ENCODE measurements at regions not wholly inside any gene's neighbourhood (a gene's known extent, or its start where the extent isn't known, plus 50 kb on each side); places are given as distances from the start of the nearest gene placed in this dataset.

DNA sequence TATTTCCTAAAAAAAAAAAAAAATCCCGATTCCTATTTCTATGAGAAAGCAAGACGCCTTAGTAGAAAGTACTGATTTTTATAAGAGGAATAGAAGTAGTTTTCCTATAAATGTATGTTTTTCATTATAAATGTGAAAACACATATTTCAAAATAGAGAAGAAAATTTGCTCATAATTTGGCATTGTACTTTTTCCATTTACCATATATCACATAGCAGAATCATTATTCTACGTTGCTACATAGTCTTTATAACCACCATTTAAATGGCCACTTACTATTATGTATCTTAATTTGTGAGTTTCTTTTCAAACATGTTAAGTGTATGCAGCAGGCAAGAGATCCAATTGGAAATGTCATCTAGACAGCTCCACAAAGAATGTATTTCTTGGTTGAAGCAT is 99.0 kb downstream of the CCDC34 start:
- no peaks in the 10 kb centered on the region for H3K4me1 ChIP-seq (ENCODE audit: control insufficient read depth, insufficient read depth, low read length)
- H3K27ac ChIP-seq (ENCODE audit: low read length) = no peak overlapping the region
- H3K27me3 ChIP-seq (ENCODE audit: control insufficient read depth in 1 of 2, insufficient read depth in 2 of 2, low read length in 2 of 2) = no peaks in the 10 kb centered on the region
- H3K4me3 ChIP-seq (ENCODE audit: low read length in 2 of 2) = no peak overlapping the region
- H3K9ac ChIP-seq (ENCODE audit: low read length in 2 of 2) = no peak overlapping the region
- no peaks in the 10 kb centered on the region for H3K9me3 ChIP-seq (ENCODE audit: control insufficient read depth in 2 of 2, low read length in 2 of 2)
- H3K36me3 ChIP-seq (ENCODE audit: control insufficient read depth in 2 of 2, insufficient read depth in 2 of 2, low read length in 2 of 2) = no peaks in the 10 kb centered on the region

DNA sequence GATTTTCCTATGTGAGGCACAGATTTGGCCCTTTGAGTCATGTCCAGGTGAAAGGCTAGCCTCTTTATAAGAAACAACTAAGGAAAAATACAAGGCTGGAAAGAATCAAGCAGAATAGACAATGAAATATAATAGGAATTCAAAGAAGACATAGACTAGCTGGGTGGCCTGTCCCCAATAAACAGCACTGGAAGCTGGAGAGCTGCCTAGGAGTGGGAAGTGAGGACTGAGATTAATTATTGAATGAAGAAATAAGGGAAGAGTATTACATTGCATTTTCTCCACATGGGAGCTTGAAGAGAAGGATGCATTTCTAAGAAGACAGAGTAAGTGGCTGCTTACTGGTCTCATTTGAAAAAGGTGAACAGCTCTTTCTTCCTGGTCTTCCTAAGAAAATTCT is 100.0 kb downstream of the CCDC34 start:
- H3K27me3 ChIP-seq (ENCODE audit: control insufficient read depth in 1 of 2, insufficient read depth in 2 of 2, low read length in 2 of 2) = no peaks in the 10 kb centered on the region
- no peaks in the 10 kb centered on the region for H3K9me3 ChIP-seq (ENCODE audit: control insufficient read depth in 2 of 2, low read length in 2 of 2)
- no peaks in the 10 kb centered on the region for H3K36me3 ChIP-seq (ENCODE audit: control insufficient read depth in 2 of 2, insufficient read depth in 2 of 2, low read length in 2 of 2)
- H3K4me3 ChIP-seq (ENCODE audit: low read length in 2 of 2) = no peak overlapping the region
- no peak overlapping the region for H3K9ac ChIP-seq (ENCODE audit: low read length in 2 of 2)
- H3K27ac ChIP-seq (ENCODE audit: low read length) = no peak overlapping the region
- H3K4me1 ChIP-seq (ENCODE audit: control insufficient read depth, insufficient read depth, low read length) = no peaks in the 10 kb centered on the region

DNA sequence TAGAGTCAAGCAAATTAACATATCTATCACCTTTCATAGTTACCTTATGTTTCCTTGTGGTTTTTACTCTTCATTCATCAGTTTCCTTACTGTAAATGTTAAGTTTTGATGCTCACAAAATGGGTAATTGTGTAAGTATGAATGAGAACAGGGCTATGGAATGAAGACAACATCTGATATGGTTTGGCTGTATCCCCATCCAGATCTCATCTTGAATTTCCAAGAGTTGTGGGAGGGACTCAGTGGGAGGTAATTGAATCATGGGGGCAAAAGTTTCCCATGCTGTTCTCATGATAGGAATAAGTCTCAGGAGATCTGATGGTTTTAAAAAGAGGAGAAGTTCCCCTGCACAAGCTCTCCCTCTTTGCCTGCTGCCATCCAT is 107.6 kb downstream of the CCDC34 start:
- H3K4me1 ChIP-seq (ENCODE audit: control insufficient read depth, insufficient read depth, low read length) = no peaks in the 10 kb centered on the region
- no peaks in the 10 kb centered on the region for H3K9me3 ChIP-seq (ENCODE audit: control insufficient read depth in 2 of 2, low read length in 2 of 2)
- H3K27me3 ChIP-seq (ENCODE audit: control insufficient read depth in 1 of 2, insufficient read depth in 2 of 2, low read length in 2 of 2) = no peaks in the 10 kb centered on the region
- no peaks in the 10 kb centered on the region for H3K36me3 ChIP-seq (ENCODE audit: control insufficient read depth in 2 of 2, insufficient read depth in 2 of 2, low read length in 2 of 2)
- no peak overlapping the region for H3K4me3 ChIP-seq (ENCODE audit: low read length in 2 of 2)
- no peak overlapping the region for H3K9ac ChIP-seq (ENCODE audit: low read length in 2 of 2)
- H3K27ac ChIP-seq (ENCODE audit: low read length) = no peak overlapping the region

DNA sequence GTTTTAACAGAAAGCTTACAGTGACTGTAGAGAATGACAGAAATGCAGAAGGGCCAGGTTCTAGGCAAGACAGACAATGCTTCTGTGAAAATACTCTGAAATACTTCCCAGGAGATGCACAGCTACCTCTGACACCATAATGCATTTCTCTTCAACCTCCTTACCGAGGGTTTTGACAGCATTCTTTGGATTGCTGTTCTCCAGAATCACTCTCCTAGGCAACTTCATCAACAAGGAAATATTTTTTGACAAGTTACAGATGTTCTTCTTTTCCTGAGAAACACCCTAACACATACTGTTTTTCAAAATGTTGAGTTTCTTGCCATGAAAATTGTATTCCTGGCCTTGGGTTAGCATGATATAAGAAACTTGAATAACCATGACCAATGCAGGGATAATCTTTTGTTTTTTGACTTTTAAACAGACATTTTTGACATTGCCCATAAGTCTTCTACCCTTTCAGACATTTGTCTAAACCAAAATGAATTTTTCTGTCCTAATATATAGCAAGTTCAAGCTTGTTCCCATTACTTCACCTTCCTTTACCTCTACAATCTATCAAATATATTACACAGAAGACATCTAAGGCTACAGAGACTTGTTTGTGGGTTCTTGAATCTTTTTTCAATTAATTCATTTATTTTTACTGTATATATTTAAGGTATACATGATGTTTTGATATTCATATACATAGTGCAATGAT is 108.1 kb downstream of the CCDC34 start:
- Histone ChIP-seq H3K9ac (ENCODE audit: low read length in 2 of 2) (no peak overlapping the region), H3K27me3 (ENCODE audit: control insufficient read depth in 1 of 2, insufficient read depth in 2 of 2, low read length in 2 of 2) (no peaks in the 10 kb centered on the region), H3K27ac (ENCODE audit: low read length) (no peak overlapping the region), H3K4me3 (ENCODE audit: low read length in 2 of 2) (no peak overlapping the region), H3K4me1 (ENCODE audit: control insufficient read depth, insufficient read depth, low read length) (no peaks in the 10 kb centered on the region), H3K9me3 (ENCODE audit: control insufficient read depth in 2 of 2, low read length in 2 of 2) (no peaks in the 10 kb centered on the region), H3K36me3 (ENCODE audit: control insufficient read depth in 2 of 2, insufficient read depth in 2 of 2, low read length in 2 of 2) (no peaks in the 10 kb centered on the region)

DNA sequence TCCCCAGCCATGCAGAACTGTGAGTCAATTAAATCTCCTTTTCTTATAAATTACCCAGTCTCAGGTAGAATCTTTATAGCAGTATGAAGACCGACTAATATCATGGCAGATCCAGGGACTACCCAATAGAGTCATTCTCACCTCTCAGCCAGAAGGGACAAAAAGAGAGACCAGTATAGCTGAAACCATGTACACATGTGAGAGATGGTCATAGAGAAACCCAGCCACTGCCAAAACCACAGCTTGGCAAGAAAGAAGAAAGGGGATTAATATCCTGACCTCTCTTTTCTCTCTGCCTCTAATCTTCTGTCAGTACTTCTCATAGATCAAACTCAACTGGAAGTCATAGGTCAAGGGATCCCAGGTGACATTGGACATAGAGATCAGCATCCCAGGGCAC is 109.8 kb downstream of the CCDC34 start:
- Histone ChIP-seq H3K36me3 (ENCODE audit: control insufficient read depth in 2 of 2, insufficient read depth in 2 of 2, low read length in 2 of 2) (no peaks in the 10 kb centered on the region), H3K9ac (ENCODE audit: low read length in 2 of 2) (no peak overlapping the region), H3K4me3 (ENCODE audit: low read length in 2 of 2) (no peak overlapping the region), H3K4me1 (ENCODE audit: control insufficient read depth, insufficient read depth, low read length) (no peaks in the 10 kb centered on the region), H3K27me3 (ENCODE audit: control insufficient read depth in 1 of 2, insufficient read depth in 2 of 2, low read length in 2 of 2) (no peaks in the 10 kb centered on the region), H3K27ac (ENCODE audit: low read length) (no peak overlapping the region), H3K9me3 (ENCODE audit: control insufficient read depth in 2 of 2, low read length in 2 of 2) (no peaks in the 10 kb centered on the region)

DNA sequence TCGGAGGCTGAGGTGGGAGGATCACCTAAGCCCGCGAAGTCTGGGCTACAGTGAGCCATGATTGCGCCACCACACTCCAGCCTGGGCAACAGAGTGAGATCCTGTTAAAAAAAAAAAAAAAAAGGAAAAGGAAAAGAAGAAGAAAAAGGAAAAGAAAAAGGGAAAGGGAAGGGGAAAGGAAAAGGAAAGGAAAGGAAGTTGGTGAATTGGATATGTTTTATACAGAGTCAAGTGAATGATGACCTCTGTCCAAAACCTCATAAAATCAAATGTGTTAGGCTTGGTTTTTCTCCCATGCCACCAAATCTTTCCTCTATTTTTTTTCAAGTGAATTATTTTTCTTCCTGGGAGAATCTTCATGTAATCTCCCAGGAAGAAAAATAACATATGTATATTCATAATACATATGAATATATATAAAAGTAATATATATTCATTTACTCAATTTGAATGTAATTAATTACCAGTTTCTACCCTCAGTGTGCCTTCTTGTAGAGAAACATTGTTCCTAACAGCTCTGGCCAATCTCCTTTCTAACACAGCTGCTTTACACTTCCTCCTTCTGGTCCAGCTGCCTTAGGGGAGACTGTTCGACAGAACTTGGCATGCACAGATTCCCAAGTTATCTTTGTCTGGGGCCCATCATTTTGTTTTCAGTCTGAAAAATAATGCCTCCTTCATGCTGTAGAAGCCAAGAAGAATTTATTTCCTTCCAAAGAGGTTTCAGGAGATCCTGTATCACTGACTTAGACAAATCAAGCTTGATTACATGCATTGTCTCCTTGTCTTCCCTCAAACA is 111.9 kb downstream of the CCDC34 start:
- H3K4me1 ChIP-seq (ENCODE audit: control insufficient read depth, insufficient read depth, low read length) = no peaks in the 10 kb centered on the region
- H3K27me3 ChIP-seq (ENCODE audit: control insufficient read depth in 1 of 2, insufficient read depth in 2 of 2, low read length in 2 of 2) = no peaks in the 10 kb centered on the region
- H3K4me3 ChIP-seq (ENCODE audit: low read length in 2 of 2) = no peak overlapping the region
- no peak overlapping the region for H3K9ac ChIP-seq (ENCODE audit: low read length in 2 of 2)
- no peaks in the 10 kb centered on the region for H3K36me3 ChIP-seq (ENCODE audit: control insufficient read depth in 2 of 2, insufficient read depth in 2 of 2, low read length in 2 of 2)
- no peaks in the 10 kb centered on the region for H3K9me3 ChIP-seq (ENCODE audit: control insufficient read depth in 2 of 2, low read length in 2 of 2)
- no peak overlapping the region for H3K27ac ChIP-seq (ENCODE audit: low read length)

DNA sequence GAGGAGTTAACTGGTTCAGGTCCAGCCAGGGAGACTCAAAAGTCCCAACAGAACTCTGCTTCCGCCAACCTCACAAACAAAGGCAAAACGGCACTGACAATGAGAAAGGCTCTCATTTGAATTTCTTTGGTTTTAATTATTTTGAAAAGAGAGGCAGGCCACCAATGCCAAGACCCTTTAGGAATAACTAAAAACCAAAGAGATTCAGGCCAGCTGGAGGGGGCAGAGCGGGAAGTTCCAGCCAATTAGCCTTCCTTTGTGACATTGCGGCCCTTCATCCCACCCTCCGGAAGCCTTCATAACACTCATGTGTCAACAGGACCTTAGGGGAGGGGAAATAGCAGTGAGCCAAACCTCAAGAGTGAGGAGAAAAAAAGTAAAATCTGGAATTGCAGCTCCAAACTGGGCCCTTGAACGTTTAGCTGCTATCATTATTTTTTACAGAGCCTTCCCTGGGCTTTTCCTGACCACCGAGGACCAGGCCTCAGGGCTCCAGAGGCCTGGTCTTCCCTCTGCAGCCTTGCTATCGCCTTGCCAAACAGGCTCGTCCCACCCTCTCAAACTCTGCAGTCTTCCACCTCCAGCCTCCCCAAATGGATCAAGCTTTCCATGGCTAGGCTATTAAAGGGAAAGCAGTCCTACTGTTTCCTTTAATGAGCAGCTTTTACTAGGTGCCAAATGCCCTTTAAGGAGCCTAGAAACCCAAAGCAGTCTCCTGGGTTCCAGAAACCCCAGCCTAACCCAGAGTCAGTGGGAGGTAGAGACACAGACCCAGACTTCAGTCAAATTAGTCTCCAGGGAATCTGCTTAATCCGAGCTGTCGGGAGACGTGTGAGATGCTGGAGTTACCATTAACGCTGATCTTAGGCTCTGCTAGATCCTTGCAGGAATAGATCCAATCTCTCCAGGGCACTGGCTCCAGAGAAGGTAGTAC is 114.2 kb downstream of the CCDC34 start:
- no peak overlapping the region for H3K27ac ChIP-seq (ENCODE audit: low read length)
- no peaks in the 10 kb centered on the region for H3K27me3 ChIP-seq (ENCODE audit: control insufficient read depth in 1 of 2, insufficient read depth in 2 of 2, low read length in 2 of 2)
- no peak overlapping the region for H3K4me3 ChIP-seq (ENCODE audit: low read length in 2 of 2)
- H3K9ac ChIP-seq (ENCODE audit: low read length in 2 of 2) = no peak overlapping the region
- no peaks in the 10 kb centered on the region for H3K36me3 ChIP-seq (ENCODE audit: control insufficient read depth in 2 of 2, insufficient read depth in 2 of 2, low read length in 2 of 2)
- no peaks in the 10 kb centered on the region for H3K9me3 ChIP-seq (ENCODE audit: control insufficient read depth in 2 of 2, low read length in 2 of 2)
- no peaks in the 10 kb centered on the region for H3K4me1 ChIP-seq (ENCODE audit: control insufficient read depth, insufficient read depth, low read length)

DNA sequence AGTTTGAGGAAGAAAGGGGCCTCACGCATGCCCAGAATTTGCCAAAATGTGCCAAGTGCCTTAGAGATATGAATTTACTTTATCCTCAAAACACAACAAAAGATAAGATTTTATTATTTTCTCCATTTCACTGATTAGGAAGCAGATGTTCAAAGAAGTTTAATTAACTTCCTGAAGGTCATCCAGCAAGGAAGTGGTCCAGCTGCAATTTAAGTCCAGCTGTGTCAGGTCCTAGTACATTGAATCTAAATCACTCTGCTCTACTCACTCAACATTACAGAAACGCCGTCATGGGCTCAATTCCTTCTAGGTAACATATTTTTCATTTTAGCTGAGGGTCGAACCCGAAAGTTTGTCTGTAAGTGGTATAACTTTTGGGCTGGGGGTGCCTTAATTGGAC is 115.4 kb downstream of the CCDC34 start:
- no peaks in the 10 kb centered on the region for H3K27me3 ChIP-seq (ENCODE audit: control insufficient read depth in 1 of 2, insufficient read depth in 2 of 2, low read length in 2 of 2)
- no peak overlapping the region for H3K27ac ChIP-seq (ENCODE audit: low read length)
- H3K9ac ChIP-seq (ENCODE audit: low read length in 2 of 2) = no peak overlapping the region
- no peak overlapping the region for H3K4me3 ChIP-seq (ENCODE audit: low read length in 2 of 2)
- no peaks in the 10 kb centered on the region for H3K9me3 ChIP-seq (ENCODE audit: control insufficient read depth in 2 of 2, low read length in 2 of 2)
- no peaks in the 10 kb centered on the region for H3K4me1 ChIP-seq (ENCODE audit: control insufficient read depth, insufficient read depth, low read length)
- no peaks in the 10 kb centered on the region for H3K36me3 ChIP-seq (ENCODE audit: control insufficient read depth in 2 of 2, insufficient read depth in 2 of 2, low read length in 2 of 2)

DNA sequence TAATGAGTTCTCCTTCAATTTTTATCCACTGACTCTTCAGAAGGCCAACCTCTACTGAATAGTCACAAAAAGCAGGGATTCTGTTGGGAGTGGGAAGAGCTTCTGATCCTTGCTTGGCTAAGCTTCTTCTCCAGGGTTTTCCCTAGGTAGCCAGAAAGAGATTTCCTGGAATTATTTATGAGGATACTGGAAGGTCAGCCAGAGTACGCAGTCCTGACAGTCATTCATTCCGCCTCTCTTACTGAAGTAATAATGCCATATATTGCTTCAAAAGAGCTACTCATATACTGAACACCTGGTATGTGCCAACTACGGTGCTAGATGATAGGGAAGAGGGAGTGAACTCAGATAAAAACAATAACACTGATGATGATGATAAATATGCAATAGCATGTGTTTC is 116.1 kb downstream of the CCDC34 start:
- H3K9ac ChIP-seq (ENCODE audit: low read length in 2 of 2) = no peak overlapping the region
- H3K36me3 ChIP-seq (ENCODE audit: control insufficient read depth in 2 of 2, insufficient read depth in 2 of 2, low read length in 2 of 2) = no peaks in the 10 kb centered on the region
- no peak overlapping the region for H3K4me3 ChIP-seq (ENCODE audit: low read length in 2 of 2)
- no peaks in the 10 kb centered on the region for H3K9me3 ChIP-seq (ENCODE audit: control insufficient read depth in 2 of 2, low read length in 2 of 2)
- H3K4me1 ChIP-seq (ENCODE audit: control insufficient read depth, insufficient read depth, low read length) = no peaks in the 10 kb centered on the region
- H3K27me3 ChIP-seq (ENCODE audit: control insufficient read depth in 1 of 2, insufficient read depth in 2 of 2, low read length in 2 of 2) = no peaks in the 10 kb centered on the region
- H3K27ac ChIP-seq (ENCODE audit: low read length) = no peak overlapping the region

DNA sequence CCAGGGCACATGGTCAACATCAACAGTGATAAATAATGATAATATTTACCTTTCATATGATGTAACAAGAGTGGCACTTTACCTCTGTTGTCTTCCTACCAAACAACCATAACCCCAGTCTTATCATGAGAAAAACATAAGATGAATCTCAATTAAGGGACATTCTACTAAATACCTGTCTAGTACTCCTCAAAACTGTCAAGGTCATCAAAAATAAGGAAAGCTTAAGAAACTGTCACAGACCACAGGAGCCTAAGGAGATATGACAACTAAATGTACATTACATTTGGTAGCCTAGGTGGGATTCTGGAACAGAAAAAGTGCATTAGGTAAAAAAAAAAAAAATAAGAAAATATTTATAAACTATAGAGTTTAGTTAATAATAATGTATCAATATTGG is 118.1 kb downstream of the CCDC34 start:
- H3K4me3 ChIP-seq (ENCODE audit: low read length in 2 of 2) = no peak overlapping the region

More for the DNA sequence above, 118.1 kb downstream of the CCDC34 start:
- H3K4me1 ChIP-seq (ENCODE audit: control insufficient read depth, insufficient read depth, low read length) = no peaks in the 10 kb centered on the region
- no peaks in the 10 kb centered on the region for H3K36me3 ChIP-seq (ENCODE audit: control insufficient read depth in 2 of 2, insufficient read depth in 2 of 2, low read length in 2 of 2)
- H3K9ac ChIP-seq (ENCODE audit: low read length in 2 of 2) = no peak overlapping the region
- H3K9me3 ChIP-seq (ENCODE audit: control insufficient read depth in 2 of 2, low read length in 2 of 2) = no peaks in the 10 kb centered on the region
- H3K27me3 ChIP-seq (ENCODE audit: control insufficient read depth in 1 of 2, insufficient read depth in 2 of 2, low read length in 2 of 2) = no peaks in the 10 kb centered on the region
- no peak overlapping the region for H3K27ac ChIP-seq (ENCODE audit: low read length)

All from stomach smooth muscle (tissue), 2 donors.